ENCODE measurements at regions not wholly inside any gene's neighbourhood (a gene's known extent, or its start where the extent isn't known, plus 50 kb on each side); places are given as distances from the start of the nearest gene placed in this dataset.

DNA sequence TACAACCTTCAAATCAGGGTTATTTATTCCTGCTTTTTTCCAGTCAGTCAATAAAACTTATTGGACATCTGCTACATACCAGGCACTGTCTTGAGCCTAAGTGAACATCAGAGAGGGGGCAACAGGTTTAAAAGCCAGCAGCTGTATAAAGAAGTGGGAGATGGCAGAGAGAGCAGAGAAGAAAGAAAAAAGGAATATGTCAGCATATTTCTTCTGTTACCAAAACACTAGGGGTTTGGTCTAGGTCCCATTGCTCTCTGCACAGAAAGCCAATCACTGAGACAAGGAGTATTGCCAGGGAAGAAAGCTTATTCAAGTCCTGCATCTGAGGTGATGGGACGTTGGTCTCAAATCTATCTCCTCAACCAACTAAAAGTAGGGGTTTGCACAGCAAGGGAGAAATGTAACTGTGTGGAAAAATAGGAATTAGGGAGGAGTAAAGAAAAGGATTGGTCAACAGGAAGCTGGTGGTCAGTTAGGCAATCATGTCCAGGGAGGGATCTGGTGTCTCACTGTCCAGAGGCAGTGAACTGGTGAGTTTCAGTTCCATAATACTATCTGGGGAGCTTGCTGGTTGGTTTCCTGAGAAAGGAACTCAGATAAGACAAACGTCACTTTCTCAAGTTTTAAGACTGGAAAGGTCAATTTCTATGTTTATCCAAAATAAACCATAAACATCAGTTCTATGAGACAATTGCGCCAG is 107.5 kb downstream of the PHLDA1 start:
- TF ChIP-seq POLR2AphosphoS5 (IDR thresholded peaks at IDR 0.05; ENCODE audit: low read depth, low read length), result no peak
- no peak for TF ChIP-seq TAF1 (IDR thresholded peaks at IDR 0.05; ENCODE audit: borderline replicate concordance, low read depth, low read length)
- no peak for TF ChIP-seq POLR2A (IDR thresholded peaks at IDR 0.05; ENCODE audit: low read depth, low read length)

Data from GM12892 (cell line).